ENCODE measurements at regions not wholly inside any gene's neighbourhood (a gene's known extent, or its start where the extent isn't known, plus 50 kb on each side); places are given as distances from the start of the nearest gene placed in this dataset.

GRCh38 chr10:31146491-31147209, 115.0 kb upstream of the ZNF438 start:
- no peak for DNase-seq

DNA sequence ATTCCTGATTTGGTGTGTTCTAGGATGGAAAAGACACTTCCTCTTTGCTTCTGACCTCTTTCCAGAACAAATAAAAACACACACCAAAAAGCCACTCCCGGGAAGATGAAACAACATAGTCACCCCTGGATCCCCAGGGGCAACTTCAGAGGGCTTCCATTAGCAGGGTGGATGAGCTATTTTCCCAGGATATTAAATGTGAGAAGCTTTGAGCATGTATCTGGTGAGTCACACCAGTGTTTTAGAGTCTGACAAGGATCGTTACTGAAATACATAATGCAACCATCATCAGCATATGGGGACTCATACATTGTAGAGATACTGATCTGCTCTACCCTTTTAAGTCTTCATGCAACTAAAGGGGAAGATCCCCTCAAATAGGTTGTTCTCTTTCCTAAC, 115.5 kb upstream of the ZNF438 start:
- no peak for DNase-seq

GRCh38 chr10:31148951-31149350, 117.3 kb upstream of the ZNF438 start:
- no peak for DNase-seq

- no peak for DNase-seq
Measured at GRCh38 chr10:31149835-31150512, 118.3 kb upstream of the ZNF438 start.

- DNase-seq, result no peak
Measured at GRCh38 chr10:31151301-31151700, 119.6 kb upstream of the ZNF438 start.

DNA sequence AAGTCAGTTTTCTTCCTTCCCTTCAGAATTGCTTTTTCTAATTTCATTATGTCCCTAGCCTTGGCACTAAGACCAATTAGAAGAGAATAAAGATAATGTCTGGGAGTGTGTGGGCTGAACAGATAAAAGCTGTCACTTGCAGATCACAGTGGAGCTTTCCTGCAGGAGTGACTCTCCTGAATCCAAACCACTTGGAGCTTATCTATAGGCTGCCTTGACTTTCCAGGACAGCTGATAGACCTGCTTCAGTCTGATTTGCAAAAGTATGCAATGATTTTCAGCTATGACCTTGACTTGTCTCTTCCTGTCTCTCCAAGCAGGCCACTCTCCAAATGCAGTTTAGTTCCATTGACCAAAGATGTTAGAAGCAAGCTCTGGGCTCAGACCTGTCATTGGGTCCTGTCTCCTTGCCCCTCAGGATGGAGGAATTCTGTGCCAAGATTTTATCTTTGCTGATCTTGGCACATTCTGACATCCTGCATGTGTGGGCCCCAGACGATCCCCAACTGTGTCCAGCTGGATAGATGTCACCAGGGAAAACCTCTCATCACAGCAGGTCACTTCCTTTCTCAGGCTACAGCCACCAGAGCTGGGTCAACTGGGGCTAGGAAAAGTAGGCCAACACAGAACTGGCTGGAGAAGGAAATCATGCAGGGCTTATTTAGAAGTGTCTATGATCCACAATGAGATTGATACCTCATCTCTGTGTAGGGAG, 120.9 kb upstream of the ZNF438 start:
- DNase-seq, result peak; percentile 35

DNA sequence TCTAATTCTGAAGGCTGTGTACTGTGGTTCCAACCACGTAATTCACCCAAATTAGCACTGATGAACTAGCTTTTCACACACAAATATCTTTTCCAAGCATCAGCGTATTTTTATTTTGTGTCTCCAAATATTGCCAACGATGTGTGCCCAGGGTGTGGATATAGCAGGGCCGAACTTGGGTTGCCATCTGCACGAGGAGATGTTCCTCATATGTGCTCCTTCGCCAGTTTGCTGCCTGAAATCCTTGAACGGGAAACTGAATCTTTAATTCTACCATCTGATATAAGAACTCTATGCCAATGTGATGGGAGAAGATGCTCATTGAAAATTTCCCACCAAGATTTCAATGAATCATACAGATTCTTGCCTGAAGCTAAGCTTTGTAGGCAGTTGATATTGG, 121.5 kb upstream of the ZNF438 start:
- DNase-seq, result no peak

DNA sequence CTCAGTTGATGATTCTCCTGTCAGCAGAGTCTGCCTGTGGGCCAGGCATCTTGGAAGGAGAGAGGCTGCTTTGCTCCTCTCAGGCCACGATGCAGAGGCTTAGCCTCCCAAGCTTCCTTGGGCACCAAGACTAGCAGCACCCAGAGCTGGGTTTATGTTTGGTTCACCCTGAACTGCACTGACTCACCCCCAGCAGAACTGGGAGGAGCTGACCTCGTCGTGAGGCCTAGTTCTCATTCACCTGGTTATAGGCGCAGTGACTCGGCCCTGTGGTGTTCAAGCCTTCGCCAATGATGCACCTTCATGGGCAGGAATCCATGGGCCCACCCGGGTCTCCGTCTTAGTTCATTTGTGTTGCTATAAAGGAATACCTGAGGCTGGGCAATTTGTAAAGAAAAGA, 122.0 kb upstream of the ZNF438 start:
- DNase-seq, result no peak

- DNase-seq, result no peak
Measured at GRCh38 chr10:31154996-31155395, 123.3 kb upstream of the ZNF438 start.

DNA sequence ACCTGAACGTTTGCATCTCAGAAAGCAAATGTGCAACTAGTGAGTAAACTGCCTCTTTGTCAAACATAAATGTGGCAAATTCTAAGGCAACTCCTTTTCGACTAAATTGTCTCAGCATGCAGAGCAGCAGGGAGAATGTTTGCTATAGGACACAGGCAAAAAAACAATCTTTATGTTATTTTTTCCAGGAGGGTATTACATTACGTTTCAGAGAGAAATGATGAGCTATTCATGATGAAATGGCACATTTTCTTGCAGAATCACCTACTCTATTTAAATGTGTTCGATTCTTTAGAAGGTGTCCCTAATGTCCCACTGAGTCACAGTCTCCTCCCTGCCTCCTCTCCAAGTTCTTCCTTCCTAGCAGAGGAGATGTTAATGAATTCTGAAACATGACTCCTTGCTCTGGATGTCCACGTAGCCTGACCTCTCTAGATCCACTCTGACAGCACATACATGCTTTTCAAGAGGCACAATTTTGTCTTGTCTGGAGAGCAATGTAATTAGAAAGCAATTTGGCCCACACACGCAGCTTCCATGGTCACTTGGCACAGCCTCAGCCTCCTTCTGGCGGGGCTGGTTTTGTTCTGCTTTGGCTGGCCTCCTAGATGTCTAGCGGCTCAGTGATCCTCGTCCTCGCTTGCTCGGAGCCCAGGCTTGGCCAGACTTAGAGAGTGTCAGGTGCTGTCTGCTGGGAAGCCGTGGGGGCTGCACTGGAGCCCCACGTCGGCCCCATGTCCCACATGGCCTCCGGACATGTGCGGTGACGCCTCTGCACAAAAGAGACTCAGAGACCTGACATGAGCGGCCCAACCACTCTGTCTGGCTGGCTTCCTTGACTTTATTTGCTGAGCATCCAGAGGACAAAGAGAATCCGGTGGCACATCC, 125.7 kb upstream of the ZNF438 start:
- DNase-seq, result peak; percentile 73

GRCh38 chr10:31158011-31158658, 126.5 kb upstream of the ZNF438 start:
- DNase-seq, result no peak

GRCh38 chr10:31166606-31167005, 134.9 kb upstream of the ZNF438 start:
- no peak for DNase-seq

DNA sequence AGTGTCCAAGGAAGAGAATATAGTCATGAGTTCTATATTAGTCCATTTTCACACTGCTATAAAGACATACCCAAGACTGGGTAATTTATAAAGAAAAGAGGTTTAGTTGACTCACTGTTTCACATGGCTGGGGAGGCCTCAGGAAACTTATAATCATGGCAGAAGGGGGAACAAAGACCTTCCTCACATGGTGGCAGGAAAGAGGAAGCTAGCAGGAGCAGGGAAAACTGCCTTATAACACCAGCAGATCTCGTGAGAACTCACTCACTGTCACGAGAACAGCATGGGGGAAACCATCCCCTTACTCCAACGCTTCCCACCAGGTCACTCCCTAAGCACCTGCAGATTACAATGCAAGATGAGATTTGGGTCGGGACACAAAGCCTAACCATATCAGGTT, 139.0 kb upstream of the ZNF438 start:
- no peak for DNase-seq

DNA sequence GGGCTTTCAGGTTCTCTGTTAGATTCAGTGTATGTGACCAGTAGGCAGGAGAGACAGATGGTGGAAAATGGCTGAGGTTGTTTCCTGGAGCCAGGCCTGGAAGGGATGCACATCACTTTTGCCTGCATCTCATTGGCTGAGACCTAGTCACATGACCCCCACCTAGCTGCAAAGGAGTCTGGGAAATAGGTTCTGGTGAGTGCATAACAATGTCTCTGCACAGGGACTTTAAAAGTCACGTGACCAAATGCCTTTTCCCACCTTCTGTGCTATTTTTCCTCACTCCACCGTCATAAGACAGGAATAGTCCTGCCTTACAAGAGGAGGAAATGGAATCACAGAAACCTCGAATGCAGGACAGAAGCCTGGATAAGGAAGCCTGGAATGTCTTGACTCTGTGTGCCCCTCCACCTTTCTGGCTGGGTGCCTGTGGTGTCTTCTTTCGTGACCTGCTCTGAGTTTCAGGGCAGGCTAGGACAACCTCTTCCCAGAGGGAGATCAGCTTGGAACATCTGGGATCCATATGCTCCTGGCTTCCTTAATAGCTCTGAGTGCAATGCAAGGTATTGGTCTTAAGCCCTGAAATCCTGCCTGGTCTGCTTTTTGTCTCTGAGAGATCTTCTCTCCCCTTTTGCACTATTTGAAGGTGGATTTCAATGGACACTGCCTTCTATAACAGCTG, 139.9 kb upstream of the ZNF438 start:
- no peak for DNase-seq

DNA sequence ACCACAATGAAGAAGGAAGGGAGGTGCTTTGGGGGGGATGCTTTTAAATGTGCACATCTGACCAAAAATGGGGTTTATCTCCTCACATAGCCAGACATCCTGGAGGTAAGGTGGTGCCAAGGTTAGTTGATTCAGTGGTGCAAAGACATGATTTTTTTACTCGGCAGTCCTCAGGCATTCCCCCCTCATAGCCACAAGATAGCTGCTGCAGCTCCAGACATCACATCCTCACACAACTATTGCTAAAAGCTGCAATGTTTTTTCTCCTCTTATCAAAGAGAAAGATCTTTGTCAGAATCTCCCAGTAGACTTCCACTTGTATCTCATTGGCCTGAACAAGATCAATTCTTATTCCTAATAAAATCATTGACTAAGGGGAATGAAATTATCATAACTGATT, 141.3 kb upstream of the ZNF438 start:
- DNase-seq, result no peak

GRCh38 chr10:31173752-31174151, 142.1 kb upstream of the ZNF438 start:
- no peak for DNase-seq

DNA sequence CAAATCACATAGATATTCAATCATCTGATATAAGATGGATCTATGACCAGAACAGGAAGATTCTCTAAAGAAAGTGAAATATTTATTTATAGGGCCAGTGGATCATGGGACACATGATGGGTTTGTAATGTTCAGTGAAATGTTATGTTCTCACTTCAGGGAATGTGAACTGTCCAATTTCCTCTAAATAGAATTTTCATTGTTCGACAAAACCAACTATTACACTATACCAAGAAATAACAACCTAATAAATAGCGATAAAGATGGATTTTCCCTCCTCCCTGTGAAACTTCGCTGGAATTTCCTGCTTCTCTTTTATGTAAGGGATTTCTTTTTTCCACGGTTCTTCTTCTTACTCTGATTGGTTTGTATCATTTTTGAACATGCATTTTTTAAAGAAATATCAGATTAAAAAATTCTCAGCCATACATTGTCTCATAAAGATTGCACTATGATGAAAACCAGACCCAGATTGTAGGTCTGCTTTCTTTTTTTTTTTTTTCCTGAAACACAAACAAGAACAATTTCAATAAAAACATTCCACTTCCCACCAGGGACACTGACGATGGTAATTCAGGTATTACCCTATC, 139.8 kb upstream of the ZEB1 start:
- DNase-seq, result no peak

- peak; percentile 15 for DNase-seq
Measured at GRCh38 chr10:31186225-31187000, 132.6 kb upstream of the ZEB1 start.

- DNase-seq, result no peak
Measured at GRCh38 chr10:31187182-31187581, 131.8 kb upstream of the ZEB1 start.

DNA sequence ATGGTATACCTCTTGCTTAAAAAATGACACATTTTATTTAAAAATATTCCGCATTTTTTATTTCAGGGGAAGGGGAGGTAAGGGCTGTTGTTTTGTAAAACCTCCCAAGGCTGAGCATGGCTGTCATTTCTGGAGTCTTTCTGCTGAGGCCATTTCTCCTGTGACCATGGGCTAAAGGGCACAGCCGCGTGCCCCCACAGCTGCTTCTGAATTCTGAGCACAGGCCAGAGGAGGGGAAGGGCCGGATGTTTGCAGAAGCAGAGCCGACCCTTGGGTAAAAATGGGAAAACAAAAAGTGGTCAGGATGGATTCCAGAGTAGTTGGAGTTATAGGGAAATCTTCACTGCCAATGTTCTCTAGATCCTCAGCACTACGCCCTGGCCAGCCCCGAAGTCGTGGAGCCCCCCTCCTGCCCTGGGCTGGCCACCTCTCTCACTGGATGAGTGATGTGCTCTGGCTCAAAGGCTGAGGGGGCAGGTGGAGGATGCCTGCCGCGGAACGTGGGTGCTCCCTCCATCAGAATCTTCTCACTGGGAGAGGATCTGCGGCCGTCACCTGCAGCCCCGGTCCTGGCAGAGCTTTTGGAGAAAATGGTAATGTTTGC, 131.3 kb upstream of the ZEB1 start:
- no peak for DNase-seq

Data from retina (tissue), 1 donor.